Liver (tissue), 8 donors: ENCODE measurements at regions not wholly inside any gene's neighbourhood (a gene's known extent, or its start where the extent isn't known, plus 50 kb on each side); places are given as distances from the start of the nearest gene placed in this dataset.

Experiments used
- DNase-seq: peaks from one replicate; pipeline ENCODE4 v3.0.0-alpha.2; 2017; ENCODE audit warnings: low spot score
- H3K27ac ChIP-seq, 2 donors: one replicate each; pipeline ENCODE4 v1.7.0; 2013; ENCODE audit warnings: inconsistent platforms in 2 of 2, low read length in 2 of 2, control low read depth in 1 of 2, low read depth in 1 of 2, mild to moderate bottlenecking in 1 of 2
- H3K27me3 ChIP-seq, 4 donors: one replicate each; pipeline versions ENCODE4 v1.6.1 to v1.7.0; 2013; ENCODE audit warnings: low read length in 3 of 4, inconsistent platforms in 1 of 4, mild to moderate bottlenecking in 1 of 4, moderate library complexity in 1 of 4; ENCODE audit not compliant: control insufficient read depth in 4 of 4, insufficient read depth in 4 of 4
- H3K36me3 ChIP-seq, 4 donors: one replicate each; pipeline versions ENCODE4 v1.6.1 to v1.7.0; 2013; ENCODE audit warnings: low read length in 3 of 4, mild to moderate bottlenecking in 3 of 4, low read depth in 1 of 4, moderate library complexity in 1 of 4; ENCODE audit not compliant: control insufficient read depth in 4 of 4, insufficient read depth in 3 of 4
- H3K4me1 ChIP-seq, 4 donors: one replicate each; pipeline versions ENCODE4 v1.6.1 to v1.7.0; 2013; ENCODE audit warnings: low read length in 3 of 4, mild to moderate bottlenecking in 3 of 4, moderate library complexity in 1 of 4; ENCODE audit not compliant: control insufficient read depth in 4 of 4, insufficient read depth in 4 of 4
- H3K4me3 ChIP-seq, 3 donors: one replicate each; pipeline versions ENCODE4 v1.6.1 to v1.7.0; 2013; ENCODE audit warnings: low read length in 3 of 3, control low read depth in 1 of 3, low read depth in 1 of 3, mild to moderate bottlenecking in 1 of 3
- H3K9ac ChIP-seq, 2 donors: one replicate each; pipeline ENCODE4 v1.7.0; 2013; ENCODE audit warnings: low read length in 2 of 2, mild to moderate bottlenecking in 2 of 2, moderate library complexity in 2 of 2, control low read depth in 1 of 2, low read depth in 1 of 2
- H3K9me3 ChIP-seq, 4 donors: one replicate each; pipeline versions ENCODE4 v1.6.1 to v1.7.0; 2013; ENCODE audit warnings: low read length in 3 of 4; ENCODE audit not compliant: control insufficient read depth in 4 of 4
- EGR1 ChIP-seq, 2 donors: IDR thresholded peaks; 2 replicates each; pipeline ENCODE4 v1.6.1; 2016 to 2018; ENCODE audit warnings: antibody characterized with exemption in 2 of 2, low read depth in 2 of 2
- FOXA1 ChIP-seq: IDR thresholded peaks from 2 replicates; pipeline ENCODE4 v1.6.1; 2016; ENCODE audit warnings: antibody characterized with exemption
- FOXA2 ChIP-seq: IDR thresholded peaks from 2 replicates; pipeline ENCODE4 v1.6.1; 2016; ENCODE audit warnings: antibody characterized with exemption
- GABPA ChIP-seq, 2 donors: IDR thresholded peaks in 1 of 2; conservative IDR thresholded peaks in 1 of 2; 2 replicates each; pipeline ENCODE4 v1.6.1; 2016; ENCODE audit warnings: antibody characterized with exemption in 2 of 2, mild to moderate bottlenecking in 1 of 2, moderate library complexity in 1 of 2
- HNF4A ChIP-seq, 2 donors: conservative IDR thresholded peaks; 2 replicates each; pipeline ENCODE4 v1.6.1; 2016; ENCODE audit warnings: antibody characterized with exemption in 2 of 2, mild to moderate bottlenecking in 2 of 2
- HNF4G ChIP-seq: IDR thresholded peaks from 2 replicates; pipeline ENCODE4 v1.6.1; 2016; ENCODE audit warnings: antibody characterized with exemption
- JUND ChIP-seq, 2 donors: IDR thresholded peaks; 2 replicates each; pipeline ENCODE4 v1.6.1; 2016; ENCODE audit warnings: antibody characterized with exemption in 2 of 2
- NR2F2 ChIP-seq: IDR thresholded peaks from 2 replicates; pipeline ENCODE4 v1.6.1; 2016; ENCODE audit warnings: antibody characterized with exemption
- RAD21 ChIP-seq, 2 donors: IDR thresholded peaks; 2 replicates each; pipeline ENCODE4 v1.6.1; 2016; ENCODE audit warnings: antibody characterized with exemption in 2 of 2, mild to moderate bottlenecking in 2 of 2
- RXRA ChIP-seq, 2 donors: IDR thresholded peaks; 2 replicates each; pipeline ENCODE4 v1.6.1; 2017 to 2018; ENCODE audit warnings: antibody characterized with exemption in 2 of 2, mild to moderate bottlenecking in 1 of 2
- SP1 ChIP-seq: IDR thresholded peaks from 2 replicates; pipeline ENCODE4 v1.6.1; 2018; ENCODE audit warnings: antibody characterized with exemption, mild to moderate bottlenecking
- TAF1 ChIP-seq: conservative IDR thresholded peaks from 2 replicates; pipeline ENCODE4 v1.6.1; 2016; ENCODE audit warnings: antibody characterized with exemption, mild to moderate bottlenecking
- YY1 ChIP-seq: IDR thresholded peaks from 2 replicates; pipeline ENCODE4 v1.6.1; 2016; ENCODE audit warnings: antibody characterized with exemption, mild to moderate bottlenecking
- WGBS: extraction: QIAGEN DNeasy Blood & Tissue Kit; methylation state at CpG from one replicate; pipeline ENCODE4 v1.1.7; 2013; 5-methylcytosine and 5-hydroxymethylcytosine counted together
- TF ChIP-seq, protein P1 (sequence below): IDR thresholded peaks from 2 replicates; pipeline ENCODE4 v1.6.1; 2016; ENCODE audit warnings: antibody characterized with exemption
- TF ChIP-seq, protein P2 (sequence below): fragments of 150-350 bp; IDR thresholded peaks from 2 replicates; pipeline ENCODE4 v1.5.1; 2017; ENCODE audit warnings: improper control_type of control experiment, low read depth, low read length; ENCODE audit not compliant: missing input control
- TF ChIP-seq, protein P3 (sequence below): IDR thresholded peaks from 2 replicates; pipeline ENCODE4 v1.6.1; 2016; ENCODE audit warnings: antibody characterized with exemption
- TF ChIP-seq, protein P4 (sequence below): IDR thresholded peaks from 2 replicates; pipeline ENCODE4 v1.6.1; 2016; ENCODE audit warnings: antibody characterized with exemption
- TF ChIP-seq, protein P5 (sequence below): IDR thresholded peaks from 2 replicates; pipeline ENCODE4 v1.6.1; 2016; ENCODE audit warnings: antibody characterized with exemption, mild to moderate bottlenecking
- donor health status: healthy.
- donor health status: healthy.
- donor health status: healthy.
- donor health status: healthy.
- donor health status: healthy.

DNA sequence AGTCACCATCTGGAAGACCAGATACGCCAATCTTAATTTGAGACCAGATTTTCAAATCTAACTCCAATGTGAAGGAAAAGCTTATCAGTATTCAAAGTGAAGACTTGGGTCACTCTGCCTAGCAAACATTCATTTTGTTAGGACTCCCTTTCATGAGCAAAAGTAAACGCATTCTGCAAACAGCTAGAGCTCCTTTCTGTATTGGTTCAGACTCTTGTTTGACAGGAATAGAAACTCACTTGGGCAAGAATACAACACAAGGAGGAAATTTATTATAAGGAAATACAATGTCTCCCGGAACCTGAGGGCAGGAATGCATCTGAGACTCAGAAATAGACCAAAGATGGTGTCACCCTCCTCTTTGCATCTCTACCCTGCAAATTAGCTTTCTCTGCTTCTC is 558.6 kb downstream of the TAFA4 start:
- H3K27me3 ChIP-seq: no peaks in the 10 kb centered on the region
- H3K36me3 ChIP-seq: no peaks in the 10 kb centered on the region
- peaks cover 0 to 2% (median 0%) of the 10 kb centered on the region in 4 donors for H3K9me3 ChIP-seq
- no peak for DNase-seq
- TF ChIP-seq EGR1 (IDR thresholded peaks at IDR 0.05; ENCODE audit: low read depth in 2 of 2): no peak
- no peak for TF ChIP-seq HNF4G
- no peak for TF ChIP-seq RXRA (IDR thresholded peaks at IDR 0.05)
- no peak for TF ChIP-seq JUND (IDR thresholded peaks at IDR 0.05)
- TF ChIP-seq TAF1: no peak
- TF ChIP-seq, protein P1, sequence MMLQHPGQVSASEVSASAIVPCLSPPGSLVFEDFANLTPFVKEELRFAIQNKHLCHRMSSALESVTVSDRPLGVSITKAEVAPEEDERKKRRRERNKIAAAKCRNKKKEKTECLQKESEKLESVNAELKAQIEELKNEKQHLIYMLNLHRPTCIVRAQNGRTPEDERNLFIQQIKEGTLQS: no peak
- TF ChIP-seq, protein P2, sequence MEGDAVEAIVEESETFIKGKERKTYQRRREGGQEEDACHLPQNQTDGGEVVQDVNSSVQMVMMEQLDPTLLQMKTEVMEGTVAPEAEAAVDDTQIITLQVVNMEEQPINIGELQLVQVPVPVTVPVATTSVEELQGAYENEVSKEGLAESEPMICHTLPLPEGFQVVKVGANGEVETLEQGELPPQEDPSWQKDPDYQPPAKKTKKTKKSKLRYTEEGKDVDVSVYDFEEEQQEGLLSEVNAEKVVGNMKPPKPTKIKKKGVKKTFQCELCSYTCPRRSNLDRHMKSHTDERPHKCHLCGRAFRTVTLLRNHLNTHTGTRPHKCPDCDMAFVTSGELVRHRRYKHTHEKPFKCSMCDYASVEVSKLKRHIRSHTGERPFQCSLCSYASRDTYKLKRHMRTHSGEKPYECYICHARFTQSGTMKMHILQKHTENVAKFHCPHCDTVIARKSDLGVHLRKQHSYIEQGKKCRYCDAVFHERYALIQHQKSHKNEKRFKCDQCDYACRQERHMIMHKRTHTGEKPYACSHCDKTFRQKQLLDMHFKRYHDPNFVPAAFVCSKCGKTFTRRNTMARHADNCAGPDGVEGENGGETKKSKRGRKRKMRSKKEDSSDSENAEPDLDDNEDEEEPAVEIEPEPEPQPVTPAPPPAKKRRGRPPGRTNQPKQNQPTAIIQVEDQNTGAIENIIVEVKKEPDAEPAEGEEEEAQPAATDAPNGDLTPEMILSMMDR: no peak
- TF ChIP-seq, protein P3, sequence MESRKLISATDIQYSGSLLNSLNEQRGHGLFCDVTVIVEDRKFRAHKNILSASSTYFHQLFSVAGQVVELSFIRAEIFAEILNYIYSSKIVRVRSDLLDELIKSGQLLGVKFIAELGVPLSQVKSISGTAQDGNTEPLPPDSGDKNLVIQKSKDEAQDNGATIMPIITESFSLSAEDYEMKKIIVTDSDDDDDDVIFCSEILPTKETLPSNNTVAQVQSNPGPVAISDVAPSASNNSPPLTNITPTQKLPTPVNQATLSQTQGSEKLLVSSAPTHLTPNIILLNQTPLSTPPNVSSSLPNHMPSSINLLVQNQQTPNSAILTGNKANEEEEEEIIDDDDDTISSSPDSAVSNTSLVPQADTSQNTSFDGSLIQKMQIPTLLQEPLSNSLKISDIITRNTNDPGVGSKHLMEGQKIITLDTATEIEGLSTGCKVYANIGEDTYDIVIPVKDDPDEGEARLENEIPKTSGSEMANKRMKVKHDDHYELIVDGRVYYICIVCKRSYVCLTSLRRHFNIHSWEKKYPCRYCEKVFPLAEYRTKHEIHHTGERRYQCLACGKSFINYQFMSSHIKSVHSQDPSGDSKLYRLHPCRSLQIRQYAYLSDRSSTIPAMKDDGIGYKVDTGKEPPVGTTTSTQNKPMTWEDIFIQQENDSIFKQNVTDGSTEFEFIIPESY: no peak
- TF ChIP-seq, protein P4, sequence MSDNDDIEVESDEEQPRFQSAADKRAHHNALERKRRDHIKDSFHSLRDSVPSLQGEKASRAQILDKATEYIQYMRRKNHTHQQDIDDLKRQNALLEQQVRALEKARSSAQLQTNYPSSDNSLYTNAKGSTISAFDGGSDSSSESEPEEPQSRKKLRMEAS: no peak
- TF ChIP-seq FOXA2: no peak
- no peak for TF ChIP-seq NR2F2
- TF ChIP-seq RAD21 (IDR thresholded peaks at IDR 0.05): no peak
- TF ChIP-seq, protein P5, sequence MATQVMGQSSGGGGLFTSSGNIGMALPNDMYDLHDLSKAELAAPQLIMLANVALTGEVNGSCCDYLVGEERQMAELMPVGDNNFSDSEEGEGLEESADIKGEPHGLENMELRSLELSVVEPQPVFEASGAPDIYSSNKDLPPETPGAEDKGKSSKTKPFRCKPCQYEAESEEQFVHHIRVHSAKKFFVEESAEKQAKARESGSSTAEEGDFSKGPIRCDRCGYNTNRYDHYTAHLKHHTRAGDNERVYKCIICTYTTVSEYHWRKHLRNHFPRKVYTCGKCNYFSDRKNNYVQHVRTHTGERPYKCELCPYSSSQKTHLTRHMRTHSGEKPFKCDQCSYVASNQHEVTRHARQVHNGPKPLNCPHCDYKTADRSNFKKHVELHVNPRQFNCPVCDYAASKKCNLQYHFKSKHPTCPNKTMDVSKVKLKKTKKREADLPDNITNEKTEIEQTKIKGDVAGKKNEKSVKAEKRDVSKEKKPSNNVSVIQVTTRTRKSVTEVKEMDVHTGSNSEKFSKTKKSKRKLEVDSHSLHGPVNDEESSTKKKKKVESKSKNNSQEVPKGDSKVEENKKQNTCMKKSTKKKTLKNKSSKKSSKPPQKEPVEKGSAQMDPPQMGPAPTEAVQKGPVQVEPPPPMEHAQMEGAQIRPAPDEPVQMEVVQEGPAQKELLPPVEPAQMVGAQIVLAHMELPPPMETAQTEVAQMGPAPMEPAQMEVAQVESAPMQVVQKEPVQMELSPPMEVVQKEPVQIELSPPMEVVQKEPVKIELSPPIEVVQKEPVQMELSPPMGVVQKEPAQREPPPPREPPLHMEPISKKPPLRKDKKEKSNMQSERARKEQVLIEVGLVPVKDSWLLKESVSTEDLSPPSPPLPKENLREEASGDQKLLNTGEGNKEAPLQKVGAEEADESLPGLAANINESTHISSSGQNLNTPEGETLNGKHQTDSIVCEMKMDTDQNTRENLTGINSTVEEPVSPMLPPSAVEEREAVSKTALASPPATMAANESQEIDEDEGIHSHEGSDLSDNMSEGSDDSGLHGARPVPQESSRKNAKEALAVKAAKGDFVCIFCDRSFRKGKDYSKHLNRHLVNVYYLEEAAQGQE: no peak
- TF ChIP-seq HNF4A (conservative IDR thresholded peaks at IDR 0.05): no peak
- TF ChIP-seq YY1: no peak
- no peak for TF ChIP-seq FOXA1
- no peak for TF ChIP-seq SP1
- no peak overlapping the region for H3K9ac ChIP-seq
- WGBS: 34% methylated on average over 3 of the region's 3 CpGs
- no peak overlapping the region for H3K27ac ChIP-seq
- no peaks in the 10 kb centered on the region for H3K4me1 ChIP-seq
- no peak overlapping the region for H3K4me3 ChIP-seq

DNA sequence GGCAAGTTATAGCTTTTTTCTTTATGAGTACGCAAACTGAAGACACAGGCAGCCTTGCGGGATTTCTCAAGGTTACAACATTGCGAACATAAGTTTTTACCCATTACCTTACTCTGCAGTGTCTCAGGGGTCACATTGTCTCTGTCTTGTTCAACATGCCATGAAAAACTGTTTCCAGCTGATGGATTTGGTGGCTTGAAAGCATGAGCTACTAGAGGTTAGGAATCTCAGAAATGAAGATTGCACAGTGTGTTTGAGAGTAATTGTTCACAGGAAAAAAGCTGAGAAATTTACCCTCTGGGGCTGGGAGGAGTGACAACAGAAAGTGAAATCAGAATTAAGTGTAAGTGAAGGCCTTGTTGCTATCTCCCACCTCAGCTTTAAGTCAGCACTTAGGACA is 568.6 kb downstream of the TAFA4 start:
- Histone ChIP-seq H3K4me1 (no peaks in the 10 kb centered on the region), H3K4me3 (no peak overlapping the region), H3K9me3 (no peaks in the 10 kb centered on the region), H3K9ac (no peak overlapping the region), H3K27ac (no peak overlapping the region), H3K27me3 (no peaks in the 10 kb centered on the region), H3K36me3 (no peaks in the 10 kb centered on the region)
- no peak for DNase-seq
- 96% methylated on average over 3 of the region's 3 CpGs for WGBS
- TF ChIP-seq GABPA (IDR thresholded peaks at IDR 0.05 in 1 of 2, conservative IDR thresholded peaks at IDR 0.05 in 1 of 2) (no peak), FOXA1 (no peak), TAF1 (no peak), EGR1 (IDR thresholded peaks at IDR 0.05; ENCODE audit: low read depth in 2 of 2) (no peak), RXRA (IDR thresholded peaks at IDR 0.05) (no peak)
- TF ChIP-seq, protein P4: no peak
- TF ChIP-seq, protein P3: no peak
- TF ChIP-seq, protein P1: no peak
